HG02642 (cell line): ENCODE measurements at regions not wholly inside any gene's neighbourhood (a gene's known extent, or its start where the extent isn't known, plus 50 kb on each side); places are given as distances from the start of the nearest gene placed in this dataset.

Source experiments
- ATAC-seq: cut with Tn5 transposase; IDR thresholded peaks from one replicate; pipeline ENCODE4 v1.9.1; 2021; ENCODE audit warnings: mild to moderate bottlenecking; ENCODE audit not compliant: unreplicated experiment, poor library complexity

DNA sequence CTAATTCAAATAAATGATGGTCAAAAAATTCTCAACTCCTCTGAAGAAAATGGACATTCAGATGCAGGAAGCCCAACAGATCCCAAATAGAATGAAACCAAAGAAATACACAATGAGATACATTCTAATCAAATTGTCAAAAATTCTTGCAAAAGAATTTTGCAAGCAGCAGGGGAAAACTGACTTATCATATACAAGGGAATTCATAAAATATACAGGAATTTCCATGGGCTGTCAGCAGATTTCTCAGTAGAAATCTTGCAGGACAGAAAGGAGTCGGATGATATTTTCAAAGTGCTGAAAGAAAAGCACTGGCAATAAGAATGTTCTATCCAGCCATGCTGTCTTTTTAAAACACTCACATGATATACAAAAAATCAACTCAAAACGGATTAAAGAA, 194.6 kb upstream of the ZC3H12C start:
- ATAC-seq: no peak

DNA sequence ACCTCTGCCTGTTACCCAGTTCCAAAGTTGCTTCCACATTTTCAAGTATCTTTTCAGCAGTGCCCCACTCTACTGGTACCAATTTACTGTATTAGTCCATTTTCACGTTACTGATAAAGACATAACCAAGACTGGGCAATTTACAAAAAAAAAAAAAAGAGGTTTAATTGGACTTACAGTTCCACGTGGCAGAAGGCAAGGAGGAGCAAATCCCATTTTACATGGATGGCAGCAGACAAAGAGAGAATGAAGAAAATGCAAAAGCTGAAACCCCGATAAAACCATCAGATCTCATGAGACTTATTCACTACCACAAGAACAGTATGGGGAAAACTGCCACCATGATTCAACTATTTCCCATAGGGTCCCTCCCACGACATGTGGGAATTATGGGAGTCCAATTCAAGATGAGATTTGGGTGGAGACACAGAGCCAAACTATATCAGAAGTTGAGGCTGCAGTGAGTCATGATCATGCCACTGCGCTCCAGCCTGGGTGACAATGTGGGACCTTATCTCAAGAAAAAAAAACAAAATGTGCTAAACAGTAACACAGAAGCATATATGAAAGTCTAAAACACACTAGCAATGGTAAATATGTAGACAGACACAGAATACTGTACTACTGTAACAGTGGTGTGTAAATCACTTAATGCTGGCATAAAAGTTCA, 190.3 kb upstream of the ZC3H12C start:
- ATAC-seq: no peak

GRCh38 chr11:109911488-109911887, 181.7 kb upstream of the ZC3H12C start:
- no peak for ATAC-seq

DNA sequence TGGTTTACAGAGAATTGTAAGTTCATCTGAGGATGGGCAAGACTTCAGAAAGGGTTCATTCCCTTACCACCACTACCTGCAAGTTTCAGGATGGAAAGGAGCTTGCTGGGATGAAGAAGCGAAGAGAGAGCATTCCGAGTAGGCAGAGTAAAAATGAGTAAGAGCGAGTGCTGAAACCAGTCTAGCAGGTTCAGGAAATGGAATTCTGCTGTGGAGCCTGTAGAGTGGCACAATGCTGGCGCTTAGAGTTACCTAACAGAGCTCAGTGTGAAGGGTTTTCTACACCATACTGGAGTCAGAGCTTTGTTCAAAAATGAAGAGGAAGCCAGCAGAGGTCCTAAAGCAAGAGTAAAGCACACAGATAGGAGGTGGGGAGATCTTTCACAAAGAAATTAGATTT, 179.2 kb upstream of the ZC3H12C start:
- ATAC-seq: no peak

GRCh38 chr11:109914809-109915653, 178.2 kb upstream of the ZC3H12C start:
- ATAC-seq: no peak

- no peak for ATAC-seq
Observed at GRCh38 chr11:109926941-109927340, 166.3 kb upstream of the ZC3H12C start.

DNA sequence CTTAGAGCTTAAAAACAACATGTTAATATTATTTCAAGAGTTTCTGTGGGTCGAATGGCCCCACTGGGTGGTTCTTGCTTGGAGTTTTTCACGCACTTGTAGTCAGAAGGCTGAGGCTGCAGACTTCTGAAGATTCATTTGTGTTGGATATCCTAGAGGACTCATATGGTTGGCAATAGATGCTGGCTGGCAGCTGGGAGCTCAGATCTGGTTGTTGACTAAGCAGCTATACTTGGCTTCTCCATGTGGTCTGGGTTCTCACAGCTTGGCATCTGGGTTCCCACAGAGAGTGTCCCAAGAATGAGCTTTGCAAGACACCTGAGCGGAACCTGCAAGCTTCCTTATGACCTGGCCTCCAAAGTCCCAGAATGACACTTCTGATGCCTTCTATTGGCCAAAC, 163.9 kb upstream of the ZC3H12C start:
- no peak for ATAC-seq

GRCh38 chr11:109933126-109933525, 160.1 kb upstream of the ZC3H12C start:
- ATAC-seq: no peak

DNA sequence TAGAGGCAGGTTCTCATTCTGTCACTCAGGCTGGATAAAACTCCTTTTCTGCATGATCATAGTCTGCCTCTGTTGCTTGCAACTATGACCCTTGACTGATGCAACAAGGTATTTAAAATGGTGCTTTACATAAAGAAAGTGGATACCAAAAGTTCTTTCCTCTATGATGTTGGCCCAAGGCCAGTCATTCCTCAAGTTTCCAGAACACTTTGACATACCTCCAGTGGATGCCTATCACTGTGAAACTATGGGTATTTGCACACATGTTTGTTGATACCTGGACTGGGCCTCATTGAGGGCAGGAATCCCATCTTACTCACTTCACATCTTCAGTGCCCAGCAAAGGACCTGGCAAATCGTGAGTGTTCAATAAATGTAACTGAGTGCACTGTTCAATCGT, 159.0 kb upstream of the ZC3H12C start:
- ATAC-seq: no peak

DNA sequence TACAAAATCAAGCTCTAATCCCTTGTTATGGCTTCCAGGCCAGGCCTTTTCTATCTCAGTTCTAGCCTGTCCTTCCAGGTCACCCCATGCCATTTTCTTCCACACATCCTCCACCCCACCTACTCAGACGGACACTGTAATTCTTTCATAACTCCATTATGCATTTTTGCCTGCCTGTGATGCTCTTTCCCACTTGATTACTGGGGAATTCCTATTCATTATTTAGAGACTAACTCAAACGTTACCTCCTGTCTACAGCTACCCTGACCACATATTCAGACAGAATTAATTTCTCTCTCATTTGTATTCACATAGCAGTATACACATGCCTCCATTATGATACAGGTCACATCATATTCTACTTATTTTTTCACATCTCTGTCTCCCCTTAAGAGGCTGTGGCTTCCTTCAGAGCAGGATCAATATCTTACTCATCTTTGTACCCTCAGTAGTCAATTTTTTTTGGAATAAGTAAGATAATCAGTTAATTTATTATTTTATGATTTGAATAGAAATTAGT, 156.5 kb upstream of the ZC3H12C start:
- ATAC-seq: no peak

DNA sequence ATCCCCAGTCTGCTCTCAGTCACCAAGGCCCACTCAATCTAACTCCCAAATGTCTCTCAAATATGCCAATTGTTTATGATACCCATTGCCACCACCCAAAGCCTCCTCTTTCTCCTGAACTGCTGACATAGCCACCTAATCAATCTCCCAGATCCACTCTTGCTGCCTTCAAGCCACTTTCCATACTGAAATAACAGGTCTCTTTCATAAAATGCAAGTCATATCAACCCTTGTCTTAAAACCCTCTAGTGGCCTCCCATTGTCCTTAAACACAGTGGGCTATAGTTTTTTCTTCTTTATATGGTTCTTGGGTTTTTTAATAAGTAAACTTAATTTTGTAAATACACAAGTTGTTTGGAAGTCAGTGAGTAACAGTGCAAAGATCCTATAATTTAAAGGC, 155.2 kb upstream of the ZC3H12C start:
- ATAC-seq: no peak

DNA sequence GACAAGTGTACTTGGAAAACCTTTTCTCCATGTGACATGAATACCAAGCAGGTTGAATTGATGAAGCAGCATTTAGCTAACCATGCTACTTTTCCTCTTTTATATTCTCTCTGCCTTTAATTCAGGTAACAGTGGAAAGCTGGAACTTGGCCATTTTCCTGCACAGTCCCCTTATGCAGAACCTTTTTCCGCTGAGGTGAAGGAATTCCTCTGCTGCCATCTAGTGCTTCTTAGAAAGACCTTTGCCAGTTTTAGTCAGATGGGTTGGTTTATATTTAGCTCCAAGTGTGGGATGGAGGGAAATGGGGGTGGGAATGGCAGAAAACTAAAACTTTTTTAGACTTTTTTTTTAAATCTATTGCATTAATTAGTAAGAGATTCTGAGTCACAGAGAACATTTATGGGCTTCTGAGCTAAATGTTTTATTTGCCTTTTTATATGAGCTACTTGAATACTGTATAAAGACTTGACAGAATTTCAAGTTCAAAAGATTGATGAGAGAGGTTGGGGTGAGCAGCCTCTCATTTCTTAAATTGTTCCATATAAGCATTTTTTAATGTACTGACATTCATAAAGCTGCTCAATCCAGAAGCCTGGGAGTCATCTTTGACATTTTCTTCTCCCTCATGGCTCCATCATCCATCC, 153.9 kb upstream of the ZC3H12C start:
- ATAC-seq: no peak

DNA sequence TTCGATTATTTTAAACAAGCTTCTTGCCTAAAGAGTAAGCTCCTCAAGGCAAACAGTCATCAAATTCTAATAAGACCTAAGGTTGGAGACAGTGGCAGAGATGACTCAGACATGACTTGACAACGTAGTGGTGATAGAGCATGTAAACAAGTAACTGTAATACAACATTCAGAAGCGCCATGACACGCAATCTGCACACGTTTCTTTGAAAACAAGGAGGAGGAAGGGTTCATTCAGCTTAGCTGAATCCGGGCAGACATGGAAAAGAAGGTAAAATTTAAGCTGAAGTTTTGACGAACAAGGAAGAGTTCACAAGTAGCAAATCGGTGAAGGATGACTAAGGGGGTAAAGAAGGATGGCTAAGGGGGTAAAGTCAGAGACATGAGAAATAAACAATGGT, 152.4 kb upstream of the ZC3H12C start:
- no peak for ATAC-seq

GRCh38 chr11:109945626-109946321, 147.4 kb upstream of the ZC3H12C start:
- peak; percentile 75 for ATAC-seq

DNA sequence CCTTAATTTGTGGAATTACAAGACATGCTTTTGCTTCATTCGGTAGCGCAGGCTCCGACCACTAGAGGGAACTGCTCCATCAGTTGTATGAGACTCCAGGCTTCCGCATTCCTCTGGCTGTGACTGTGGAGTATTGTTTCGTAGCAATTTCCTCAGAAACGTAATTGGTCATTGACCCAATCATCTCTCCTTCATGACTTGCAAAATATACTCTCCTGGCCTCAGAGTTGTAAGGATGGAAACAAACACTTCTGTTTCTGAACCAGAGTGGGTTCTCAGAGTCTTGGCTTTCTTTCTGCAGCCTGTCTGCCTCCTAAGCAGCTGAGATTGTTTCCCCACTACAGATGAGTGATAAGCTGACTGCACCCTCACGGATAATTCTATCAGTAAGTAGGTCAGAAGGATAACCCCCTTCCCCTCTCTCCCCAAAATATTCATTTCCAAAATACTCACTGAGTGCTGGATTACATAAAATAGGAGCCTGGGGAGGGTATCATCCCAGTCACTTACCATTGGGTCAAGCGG, 146.8 kb upstream of the ZC3H12C start:
- peak; percentile 90 for ATAC-seq

GRCh38 chr11:109954534-109954933, 138.7 kb upstream of the ZC3H12C start:
- no peak for ATAC-seq

GRCh38 chr11:109956124-109956793, 136.9 kb upstream of the ZC3H12C start:
- peak; percentile 84 for ATAC-seq

DNA sequence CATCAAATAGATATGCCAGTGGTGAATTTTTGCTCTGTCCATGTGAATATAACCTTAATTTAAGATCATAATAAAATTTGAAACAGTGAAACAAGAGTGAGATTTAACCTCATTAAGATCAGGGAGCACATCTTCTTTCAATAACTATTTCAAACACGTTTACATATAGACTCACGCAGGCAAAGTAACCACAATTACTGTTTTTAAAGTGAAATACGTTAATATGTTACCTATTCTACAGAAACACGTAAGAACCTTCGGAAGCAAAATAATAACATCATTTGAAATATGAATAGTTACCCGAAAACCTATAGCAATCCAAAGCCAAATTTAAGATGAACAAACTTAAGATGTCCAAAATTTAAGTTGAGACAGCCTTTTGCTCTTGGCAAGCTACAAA, 136.2 kb upstream of the ZC3H12C start:
- ATAC-seq: peak; percentile 38

DNA sequence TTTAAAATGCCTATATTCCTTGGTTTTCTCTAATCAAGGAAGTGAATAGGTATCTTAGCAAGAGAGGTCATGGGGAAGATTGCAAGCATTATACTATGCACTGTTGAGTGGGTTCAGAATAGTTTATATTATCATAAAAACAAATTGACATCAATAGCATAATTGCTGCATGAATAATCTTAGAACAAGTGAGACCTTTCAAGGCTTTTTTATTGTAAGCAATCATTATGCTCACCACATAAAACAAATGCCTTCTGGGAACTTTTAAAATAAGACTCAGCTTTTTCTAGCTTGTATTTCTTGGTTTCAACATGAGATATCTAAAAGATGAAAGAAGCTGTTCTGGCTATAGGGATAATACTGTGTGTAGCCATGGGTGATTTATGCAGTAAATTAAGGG, 135.6 kb upstream of the ZC3H12C start:
- no peak for ATAC-seq
